K562 (cell line): ENCODE measurements at regions not wholly inside any gene's neighbourhood (a gene's known extent, or its start where the extent isn't known, plus 50 kb on each side); places are given as distances from the start of the nearest gene placed in this dataset.

Source experiments
- ATAC-seq: fragments of 200-7000 bp; cut with Tn5 transposase; 3 replicates; pipeline ENCODE4 v1.9.1; 2020; ENCODE audit warnings: moderate library complexity
- BruUV-seq: library from RNA; stranded (reverse); fragments of 400-500 nt; replicated peaks from 2 replicates; lab custom pipeline; 2021; lab: Mats Ljungman, UMichigan
- CTCF ChIA-PET: fragments of 300-600 bp; formaldehyde crosslinking; extraction: SDS; loops from one replicate; lab custom pipeline; 2021; ENCODE audit warnings: low intra/inter-chr PET ratio; lab: Yijun Ruan, JAX
- POLR2A ChIA-PET: fragments of 300-600, 350-650 bp; sonication (Branson Sonifier 250); formaldehyde crosslinking; extraction: SDS; loops from one replicate; lab custom pipeline; 2021; ENCODE audit warnings: antibody characterized with exemption, inconsistent platforms; lab: Yijun Ruan, JAX
- DNase-seq, 4 experiments: peaks; one replicate each; pipeline versions ENCODE4 v3.0.0 to v3.0.0-alpha.2; 2011 to 2018; ENCODE audit warnings: low spot score in 3 of 4, mixed read lengths in 3 of 4; ENCODE audit errors: extremely low read depth in 1 of 4
- FAIRE-seq: peaks from 2 replicates; lab custom pipeline; 2011; peaks lifted over from hg19 to GRCh38; lab: Jason Lieb, UNC
- H2AFZ ChIP-seq: 2 replicates; pipeline ENCODE4 v1.6.0; 2011; ENCODE audit warnings: low read depth, low read length, control low read depth, inconsistent platforms
- H3K27ac ChIP-seq: fragments of 200-600 bp; 3 replicates; pipeline ENCODE4 v1.8.0; 2011; ENCODE audit warnings: low read depth, mild to moderate bottlenecking, control low read depth, inconsistent platforms, low read length, moderate library complexity, mixed read lengths; ENCODE audit errors: extremely low read depth
- H3K27me3 ChIP-seq, 2 experiments: fragments of 300-600 bp in 1 of 2; 2 replicates in 1 of 2; 3 replicates in 1 of 2; pipeline versions ENCODE4 v1.6.0 to v1.8.0; 2011; ENCODE audit warnings: inconsistent platforms in 2 of 2, low read length in 2 of 2, mild to moderate bottlenecking in 1 of 2, mixed read lengths in 1 of 2, moderate library complexity in 1 of 2; ENCODE audit not compliant: control insufficient read depth in 2 of 2, insufficient read depth in 2 of 2
- H3K36me3 ChIP-seq: fragments of 300-600 bp; 3 replicates; pipeline ENCODE4 v1.8.0; 2011; ENCODE audit warnings: mild to moderate bottlenecking, low read length, inconsistent platforms; ENCODE audit not compliant: control insufficient read depth, insufficient read depth
- H3K4me1 ChIP-seq, 2 experiments: fragments of 200-600 bp in 1 of 2; replicated peaks in 1 of 2; 2 replicates in 1 of 2; 3 replicates in 1 of 2; pipeline versions ENCODE4 v1.5.1 to v1.8.0; 2011; ENCODE audit warnings: inconsistent platforms in 2 of 2, low read length in 2 of 2, mild to moderate bottlenecking in 1 of 2, mixed read lengths in 1 of 2, moderate library complexity in 1 of 2; ENCODE audit not compliant: control insufficient read depth in 2 of 2, insufficient read depth in 2 of 2
- H3K4me2 ChIP-seq: 2 replicates; pipeline ENCODE4 v1.6.1; 2011; ENCODE audit warnings: low read length, control low read depth, inconsistent platforms, mixed read lengths; ENCODE audit not compliant: insufficient read depth
- H3K4me3 ChIP-seq: fragments of 200-600 bp; sonication (generic), shearing (Covaris generic); 2 replicates; pipeline ENCODE4 v1.5.1; 2016; ENCODE audit warnings: control low read depth, inconsistent platforms
- H3K79me2 ChIP-seq: fragments of 200-600 bp; 3 replicates; pipeline ENCODE4 v1.8.0; 2011; ENCODE audit warnings: low read length, inconsistent platforms; ENCODE audit not compliant: control insufficient read depth, insufficient read depth
- H3K9ac ChIP-seq, 2 experiments: 2 replicates each; pipeline versions ENCODE4 v1.6.0 to v1.6.1; 2011; ENCODE audit warnings: low read depth in 2 of 2, low read length in 2 of 2, control low read depth in 1 of 2, inconsistent platforms in 1 of 2, mild to moderate bottlenecking in 1 of 2, mixed read lengths in 1 of 2; ENCODE audit not compliant: insufficient read depth in 1 of 2
- H3K9me1 ChIP-seq: one replicate; pipeline ENCODE4 v1.6.0; 2011; ENCODE audit warnings: inconsistent platforms, mild to moderate bottlenecking, low read length, moderate library complexity; ENCODE audit not compliant: control insufficient read depth, insufficient read depth
- H3K9me3 ChIP-seq: replicated peaks from 2 replicates; pipeline ENCODE4 v1.5.1; 2011; ENCODE audit warnings: low read depth, low read length, inconsistent platforms; ENCODE audit not compliant: control insufficient read depth, insufficient read depth
- H4K20me1 ChIP-seq: replicated peaks from 2 replicates; pipeline ENCODE4 v1.6.1; 2011; ENCODE audit warnings: low read length, inconsistent platforms, mixed read lengths; ENCODE audit not compliant: control insufficient read depth, insufficient read depth
- C11orf30 ChIP-seq: fragments of 450-650 bp; IDR thresholded peaks from 2 replicates; pipeline ENCODE4 v1.6.1; 2016; ENCODE audit warnings: low read depth, mild to moderate bottlenecking
- CEBPB ChIP-seq: fragments of 450-650 bp; IDR thresholded peaks from 2 replicates; pipeline ENCODE4 v1.6.1; 2016; ENCODE audit warnings: missing genetic modification characterization, missing compliant biosample characterization
- CEBPG ChIP-seq, 3 experiments: fragments of 200-800 bp in 1 of 3; sonication (Bioruptor generic) in 1 of 3; sonication (generic) in 1 of 3; formaldehyde crosslinking in 1 of 3; IDR thresholded peaks in 2 of 3; conservative IDR thresholded peaks in 1 of 3; 2 replicates each; pipeline versions ENCODE4 v1.6.1 to v1.8.0; 2016 to 2022; ENCODE audit warnings: missing compliant biosample characterization in 2 of 3, missing genetic modification characterization in 2 of 3, mild to moderate bottlenecking in 1 of 3, missing genetic modification reagents in 1 of 3
- DMBX1 ChIP-seq: fragments of 250-450 bp; sonication (Bioruptor Pico); IDR thresholded peaks from 2 replicates; pipeline ENCODE4 v1.8.0; 2022; ENCODE audit warnings: inconsistent platforms, mild to moderate bottlenecking, moderate library complexity, borderline replicate concordance
- FOSL1 ChIP-seq: fragments of 200-800 bp; sonication (Bioruptor generic); conservative IDR thresholded peaks from 2 replicates; pipeline ENCODE4 v1.6.1; 2016; ENCODE audit warnings: missing genetic modification characterization, missing compliant biosample characterization
- HNRNPUL1 ChIP-seq: fragments of 200-400 bp; formaldehyde crosslinking; IDR thresholded peaks from 2 replicates; pipeline ENCODE4 v1.6.1; 2017; ENCODE audit warnings: low read length
- PYGO2 ChIP-seq: fragments of 450-650 bp; IDR thresholded peaks from 2 replicates; pipeline ENCODE4 v1.6.1; 2016; ENCODE audit warnings: mild to moderate bottlenecking, missing genetic modification characterization, moderate library complexity, missing compliant biosample characterization
- RREB1 ChIP-seq: fragments of 250-450 bp; sonication (Bioruptor Pico); IDR thresholded peaks from 2 replicates; pipeline ENCODE4 v1.4.0; 2020
- SMC3 ChIP-seq: conservative IDR thresholded peaks from 2 replicates; pipeline ENCODE4 v1.6.1; 2011; ENCODE audit warnings: low read depth, low read length, improper control_type of control experiment; ENCODE audit not compliant: insufficient read depth
- USF1 ChIP-seq: sonication (generic); formaldehyde crosslinking; IDR thresholded peaks from 2 replicates; pipeline ENCODE4 v1.9.0; 2022; ENCODE audit warnings: mild to moderate bottlenecking, missing genetic modification reagents
- ZNF174 ChIP-seq: fragments of 250-450 bp; sonication (Bioruptor Pico); IDR thresholded peaks from 2 replicates; pipeline ENCODE4 v1.4.0; 2020; ENCODE audit warnings: mild to moderate bottlenecking
- ZNF431 ChIP-seq: sonication (generic); formaldehyde crosslinking; IDR thresholded peaks from 2 replicates; pipeline ENCODE4 v1.8.0; 2022; ENCODE audit warnings: mild to moderate bottlenecking, missing genetic modification reagents
- ZNF436 ChIP-seq: fragments of 250-450, 450-650 bp; sonication (Bioruptor Pico); formaldehyde crosslinking; IDR thresholded peaks from 2 replicates; pipeline ENCODE4 v1.7.0; 2020; ENCODE audit warnings: mild to moderate bottlenecking
- ZNF830 ChIP-seq: fragments of 250-450 bp; sonication (Bioruptor Pico); IDR thresholded peaks from 2 replicates; pipeline ENCODE4 v1.5.0; 2021; ENCODE audit warnings: mild to moderate bottlenecking
- in situ Hi-C: fragments of 300-500 bp; cut with MboI; formaldehyde crosslinking; loops from 4 replicates; pipeline ENCODE4 v1.15.0; 2018; ENCODE audit warnings: inconsistent platforms, mixed read lengths
- intact Hi-C: fragments of 100-400 bp; cut with micrococcal nuclease; formaldehyde crosslinking; loops from 2 replicates; pipeline ENCODE4 v1.14.2; 2022

- POLR2A ChIA-PET: no interaction called here
- Histone ChIP-seq H4K20me1 (no peaks in the 10 kb centered on the region), H3K27ac (no peak overlapping the region), H3K79me2 (no peaks in the 10 kb centered on the region), H3K9me3 (no peaks in the 10 kb centered on the region), H3K4me1 (no peaks in the 10 kb centered on the region; a peak in 1 of 5 replicates), H3K9me1 (no peaks in the 10 kb centered on the region), H3K4me2 (no peak overlapping the region), H3K27me3 (no peaks in the 10 kb centered on the region), H3K4me3 (no peak overlapping the region), H3K9ac (no peak overlapping the region), H3K36me3 (no peaks in the 10 kb centered on the region), H2AFZ (no peak overlapping the region; the same call in 1 of the 2 replicates)
- intact Hi-C loops: no loop called here
- no TSS peak for BruUV-seq
- FAIRE-seq (no peak), ATAC-seq (no peak), DNase-seq (no peak)
- in situ Hi-C loops: no loop called here
- TF ChIP-seq CEBPG (CRISPR knock-in tag; IDR thresholded peaks at IDR 0.05) (no peak), CEBPG (tag; conservative IDR thresholded peaks at IDR 0.05 in 1 of 2, IDR thresholded peaks at IDR 0.05 in 1 of 2) (peak; percentile 8 to 62; a peak in 2 of 4 replicates), C11orf30 (no peak), CEBPB (tag) (0 out of 2 replicates have a peak, but pooled peaks have one; percentile 33), ZNF174 (CRISPR knock-in tag) (no peak), HNRNPUL1 (no peak), PYGO2 (tag) (no peak), ZNF830 (CRISPR knock-in tag) (no peak), ZNF436 (CRISPR knock-in tag) (no peak), SMC3 (no peak), USF1 (CRISPR knock-in tag) (no peak), ZNF431 (no peak), FOSL1 (tag) (peak; percentile 67), RREB1 (no peak), DMBX1 (no peak)
- CTCF ChIA-PET: no interaction called here
Observed at GRCh38 chr18:1483385-1483784, 578.7 kb downstream of the ADCYAP1 start.
